ENCODE measurements at regions not wholly inside any gene's neighbourhood (a gene's known extent, or its start where the extent isn't known, plus 50 kb on each side); places are given as distances from the start of the nearest gene placed in this dataset.

GRCh38 chr15:38053205-38053604, 118.8 kb downstream of the TMCO5A start:
- TF ChIP-seq NFIC (IDR thresholded peaks at IDR 0.05) (no peak), TEAD4 (IDR thresholded peaks at IDR 0.05) (no peak)

- TF ChIP-seq CREB1 (IDR thresholded peaks at IDR 0.05; ENCODE audit: low read depth), result no peak
- TF ChIP-seq USF1 (IDR thresholded peaks at IDR 0.05), result no peak
- TF ChIP-seq YY1 (IDR thresholded peaks at IDR 0.05; ENCODE audit: low read depth), result no peak
- no peak for TF ChIP-seq ZBTB7A (IDR thresholded peaks at IDR 0.05; ENCODE audit: low read depth)
- TF ChIP-seq CEBPB (IDR thresholded peaks at IDR 0.05), result no peak
- TF ChIP-seq MAX (IDR thresholded peaks at IDR 0.05), result no peak
- no peak for TF ChIP-seq EP300 (IDR thresholded peaks at IDR 0.05; ENCODE audit: borderline replicate concordance)
- no peak for TF ChIP-seq NFIC (IDR thresholded peaks at IDR 0.05)
- TF ChIP-seq FOXM1 (IDR thresholded peaks at IDR 0.05; ENCODE audit: borderline replicate concordance, low read depth), result no peak
- no peak for TF ChIP-seq EGR1 (IDR thresholded peaks at IDR 0.05)
- no peak for TF ChIP-seq RAD21 (IDR thresholded peaks at IDR 0.05; ENCODE audit: low read depth)
- no peak for TF ChIP-seq REST (IDR thresholded peaks at IDR 0.05; ENCODE audit: low read depth)
- TF ChIP-seq TEAD4 (IDR thresholded peaks at IDR 0.05), result no peak
- TF ChIP-seq TAF1 (IDR thresholded peaks at IDR 0.05; ENCODE audit: low read depth), result no peak
- no peak for TF ChIP-seq TCF12 (IDR thresholded peaks at IDR 0.05; ENCODE audit: low read depth)
Observed at GRCh38 chr15:38053776-38054175, 119.3 kb downstream of the TMCO5A start.

GRCh38 chr15:38054488-38054887, 120.0 kb downstream of the TMCO5A start:
- TF ChIP-seq NFIC (IDR thresholded peaks at IDR 0.05) (no peak), TAF1 (IDR thresholded peaks at IDR 0.05; ENCODE audit: low read depth) (no peak), CREB1 (IDR thresholded peaks at IDR 0.05; ENCODE audit: low read depth) (no peak)

- TF ChIP-seq CEBPB (IDR thresholded peaks at IDR 0.05), result no peak
- no peak for TF ChIP-seq EGR1 (IDR thresholded peaks at IDR 0.05)
- TF ChIP-seq MAX (IDR thresholded peaks at IDR 0.05), result no peak
- no peak for TF ChIP-seq EP300 (IDR thresholded peaks at IDR 0.05; ENCODE audit: borderline replicate concordance)
- no peak for TF ChIP-seq USF1 (IDR thresholded peaks at IDR 0.05)
- no peak for TF ChIP-seq ZBTB7A (IDR thresholded peaks at IDR 0.05; ENCODE audit: low read depth)
- no peak for TF ChIP-seq TEAD4 (IDR thresholded peaks at IDR 0.05)
- no peak for TF ChIP-seq FOXM1 (IDR thresholded peaks at IDR 0.05; ENCODE audit: borderline replicate concordance, low read depth)
- TF ChIP-seq TCF12 (IDR thresholded peaks at IDR 0.05; ENCODE audit: low read depth), result no peak
- no peak for TF ChIP-seq TAF1 (IDR thresholded peaks at IDR 0.05; ENCODE audit: low read depth)
- no peak for TF ChIP-seq RAD21 (IDR thresholded peaks at IDR 0.05; ENCODE audit: low read depth)
- TF ChIP-seq CREB1 (IDR thresholded peaks at IDR 0.05; ENCODE audit: low read depth), result no peak
- TF ChIP-seq NFIC (IDR thresholded peaks at IDR 0.05), result no peak
- TF ChIP-seq YY1 (IDR thresholded peaks at IDR 0.05; ENCODE audit: low read depth), result no peak
- no peak for TF ChIP-seq REST (IDR thresholded peaks at IDR 0.05; ENCODE audit: low read depth)
Observed at GRCh38 chr15:38058596-38059075, 124.2 kb downstream of the TMCO5A start.

GRCh38 chr15:38059665-38060064, 125.2 kb downstream of the TMCO5A start:
- TF ChIP-seq MAX (IDR thresholded peaks at IDR 0.05) (no peak), TCF12 (IDR thresholded peaks at IDR 0.05; ENCODE audit: low read depth) (no peak), TEAD4 (IDR thresholded peaks at IDR 0.05) (no peak), ZBTB7A (IDR thresholded peaks at IDR 0.05; ENCODE audit: low read depth) (no peak), TAF1 (IDR thresholded peaks at IDR 0.05; ENCODE audit: low read depth) (no peak), USF1 (IDR thresholded peaks at IDR 0.05) (no peak), FOXM1 (IDR thresholded peaks at IDR 0.05; ENCODE audit: borderline replicate concordance, low read depth) (no peak), CREB1 (IDR thresholded peaks at IDR 0.05; ENCODE audit: low read depth) (no peak), EP300 (IDR thresholded peaks at IDR 0.05; ENCODE audit: borderline replicate concordance) (no peak), EGR1 (IDR thresholded peaks at IDR 0.05) (no peak)
